ENCODE measurements at regions not wholly inside any gene's neighbourhood (a gene's known extent, or its start where the extent isn't known, plus 50 kb on each side); places are given as distances from the start of the nearest gene placed in this dataset.

DNA sequence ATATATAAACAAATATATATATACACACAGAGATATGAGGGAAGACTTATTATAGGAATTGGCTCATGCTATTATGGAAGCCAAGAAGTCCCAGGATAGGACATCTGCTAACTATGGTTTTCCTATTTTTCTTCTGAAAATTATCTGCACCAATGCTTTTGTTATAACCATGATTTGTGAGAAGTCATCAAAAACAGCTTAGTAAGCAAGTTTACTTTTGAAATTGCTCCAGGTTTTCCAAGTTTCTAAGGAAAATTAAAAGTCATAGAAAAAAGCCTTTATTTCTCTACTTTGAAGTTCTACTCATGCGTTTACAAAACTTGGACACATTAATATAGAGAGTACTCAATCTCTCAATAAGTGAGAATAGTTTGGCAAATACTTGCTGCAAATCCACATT is 213.1 kb downstream of the TRAM1L1 start:
- DNase-seq: no peak
- Histone ChIP-seq H3K4me2 (ENCODE audit: low read depth, low read length) (no peak overlapping the region), H3K79me1 (ENCODE audit: low read depth in 1 of 2, low read length in 2 of 2) (no peaks in the 10 kb centered on the region), H3K9me3 (ENCODE audit: control insufficient read depth, insufficient read depth, low read length) (no peaks in the 10 kb centered on the region), H4K5ac (ENCODE audit: low read depth, low read length) (no peak overlapping the region), H2AK5ac (ENCODE audit: low read depth, low read length) (no peak overlapping the region), H2BK120ac (ENCODE audit: low read depth, low read length) (no peak overlapping the region), H3K4me1 (ENCODE audit: control insufficient read depth, insufficient read depth, low read length) (no peaks in the 10 kb centered on the region), H2AK9ac (replicated peaks; ENCODE audit: low read depth, low read length, poor library complexity) (no peak overlapping the region), H3K23ac (ENCODE audit: low read depth, low read length) (no peak overlapping the region), H4K8ac (ENCODE audit: low read depth in 2 of 2, low read length in 2 of 2) (no peak overlapping the region), H2AFZ (replicated peaks; ENCODE audit: low read length, poor library complexity) (no peak overlapping the region), H3K9ac (ENCODE audit: low read depth, low read length) (no peak overlapping the region), H4K91ac (ENCODE audit: insufficient read depth, low read depth, low read length) (no peak overlapping the region), H2BK5ac (ENCODE audit: low read depth, low read length, poor library complexity, severe bottlenecking) (no peak overlapping the region), H2BK20ac (ENCODE audit: low read depth, low read length) (no peak overlapping the region), H3K4me3 (ENCODE audit: insufficient read depth, low read depth, low read length) (no peak overlapping the region), H2BK15ac (ENCODE audit: low read depth, low read length) (no peak overlapping the region), H4K20me1 (ENCODE audit: insufficient read depth, low read length) (no peaks in the 10 kb centered on the region), H3K27me3 (ENCODE audit: control insufficient read depth, insufficient read depth, low read length) (no peaks in the 10 kb centered on the region), H3K9me1 (ENCODE audit: insufficient read depth, low read length) (no peaks in the 10 kb centered on the region), H3K14ac (replicated peaks; ENCODE audit: low read depth, low read length) (no peak overlapping the region), H3K4ac (ENCODE audit: low read depth, low read length) (no peak overlapping the region), H3K56ac (ENCODE audit: extremely low read depth, insufficient read depth, low read length) (no peak overlapping the region), H3K18ac (ENCODE audit: low read depth, low read length) (no peak overlapping the region), H3K27ac (ENCODE audit: insufficient read depth, low read length) (no peak overlapping the region), H3K36me3 (ENCODE audit: control insufficient read depth, insufficient read depth, low read length) (no peaks in the 10 kb centered on the region)
- no TSS peak for BruUV-seq (replicated peaks)
- ChIA-PET CTCF (no interaction called here), POLR2A (ENCODE audit: unreplicated experiment) (no interaction called here)
- in situ Hi-C loops (cut with MboI; ENCODE audit: low sequenced_read_pairs) (no loop called here), dilution Hi-C loops (cut with HindIII; ENCODE audit: low sequenced_read_pairs, unreplicated experiment) (no loop called here), intact Hi-C loops (cut with micrococcal nuclease) (no loop called here)
- no CpG with 5 or more reads among the region's 1 CpG for WGBS, 2 experiments (ENCODE audit: extremely low coverage in 2 of 2, insufficient read length in 1 of 2)
- no peak for ATAC-seq (ENCODE audit: low read depth)
- TF ChIP-seq MAFK (IDR thresholded peaks at IDR 0.05; ENCODE audit: low read depth, low read length): peak; percentile 82
- TF ChIP-seq FOS (IDR thresholded peaks at IDR 0.05; ENCODE audit: low read depth, low read length): no peak

All from IMR-90 (cell line).